Liver (tissue), 3 donors: ENCODE measurements at regions not wholly inside any gene's neighbourhood (a gene's known extent, or its start where the extent isn't known, plus 50 kb on each side); places are given as distances from the start of the nearest gene placed in this dataset.

Experiments
- CTCF ChIP-seq: fragments of 150-350 bp; IDR thresholded peaks from 2 replicates; pipeline ENCODE4 v1.5.1; 2017; ENCODE audit warnings: improper control_type of control experiment, low read depth, low read length; ENCODE audit not compliant: missing input control
- EGR1 ChIP-seq, 2 donors: IDR thresholded peaks; 2 replicates each; pipeline ENCODE4 v1.6.1; 2016 to 2018; ENCODE audit warnings: antibody characterized with exemption in 2 of 2, low read depth in 2 of 2
- FOXA2 ChIP-seq: IDR thresholded peaks from 2 replicates; pipeline ENCODE4 v1.6.1; 2016; ENCODE audit warnings: antibody characterized with exemption
- GABPA ChIP-seq, 2 donors: IDR thresholded peaks in 1 of 2; conservative IDR thresholded peaks in 1 of 2; 2 replicates each; pipeline ENCODE4 v1.6.1; 2016; ENCODE audit warnings: antibody characterized with exemption in 2 of 2, mild to moderate bottlenecking in 1 of 2, moderate library complexity in 1 of 2
- HNF4A ChIP-seq, 2 donors: conservative IDR thresholded peaks; 2 replicates each; pipeline ENCODE4 v1.6.1; 2016; ENCODE audit warnings: antibody characterized with exemption in 2 of 2, mild to moderate bottlenecking in 2 of 2
- JUND ChIP-seq, 2 donors: IDR thresholded peaks; 2 replicates each; pipeline ENCODE4 v1.6.1; 2016; ENCODE audit warnings: antibody characterized with exemption in 2 of 2
- MAX ChIP-seq: IDR thresholded peaks from 2 replicates; pipeline ENCODE4 v1.6.1; 2016; ENCODE audit warnings: antibody characterized with exemption
- RAD21 ChIP-seq, 2 donors: IDR thresholded peaks; 2 replicates each; pipeline ENCODE4 v1.6.1; 2016; ENCODE audit warnings: antibody characterized with exemption in 2 of 2, mild to moderate bottlenecking in 2 of 2
- REST ChIP-seq: IDR thresholded peaks from 2 replicates; pipeline ENCODE4 v1.6.1; 2016; ENCODE audit warnings: antibody characterized with exemption, mild to moderate bottlenecking
- SP1 ChIP-seq: IDR thresholded peaks from 2 replicates; pipeline ENCODE4 v1.6.1; 2018; ENCODE audit warnings: antibody characterized with exemption, mild to moderate bottlenecking
- TAF1 ChIP-seq: conservative IDR thresholded peaks from 2 replicates; pipeline ENCODE4 v1.6.1; 2016; ENCODE audit warnings: antibody characterized with exemption, mild to moderate bottlenecking
- YY1 ChIP-seq: IDR thresholded peaks from 2 replicates; pipeline ENCODE4 v1.6.1; 2016; ENCODE audit warnings: antibody characterized with exemption, mild to moderate bottlenecking
- ZBTB33 ChIP-seq: IDR thresholded peaks from 2 replicates; pipeline ENCODE4 v1.6.1; 2016; ENCODE audit warnings: antibody characterized with exemption
- TF ChIP-seq, protein P1 (sequence below): IDR thresholded peaks from 2 replicates; pipeline ENCODE4 v1.6.1; 2016; ENCODE audit warnings: antibody characterized with exemption
- donor health status: healthy.
- donor health status: healthy.

DNA sequence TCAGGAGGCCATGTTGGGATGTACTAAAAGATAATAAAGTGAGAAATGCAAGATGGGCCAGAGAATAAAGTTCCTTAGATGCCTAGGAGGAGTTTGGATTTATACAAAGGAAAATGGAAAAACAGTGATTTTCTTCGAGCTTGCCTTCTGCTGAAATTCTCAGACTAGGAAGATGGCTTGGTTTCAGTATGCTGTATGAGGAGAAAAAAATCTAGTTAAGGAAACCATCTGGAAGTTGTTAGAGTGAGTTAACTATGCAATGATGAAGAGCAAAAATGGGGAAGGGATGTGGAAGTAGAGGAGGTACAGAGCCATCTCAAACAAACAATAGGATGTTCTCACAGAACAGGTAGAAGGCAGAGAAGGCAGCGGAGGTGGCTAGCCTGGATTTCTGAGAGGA lies 162.9 kb upstream of the FTMT start:
- no peak for TF ChIP-seq CTCF
- TF ChIP-seq MAX = no peak
- no peak for TF ChIP-seq HNF4A (conservative IDR thresholded peaks at IDR 0.05)
- no peak for TF ChIP-seq FOXA2
- TF ChIP-seq TAF1 = no peak
- no peak for TF ChIP-seq SP1
- TF ChIP-seq RAD21 (IDR thresholded peaks at IDR 0.05) = no peak
- TF ChIP-seq GABPA (IDR thresholded peaks at IDR 0.05 in 1 of 2, conservative IDR thresholded peaks at IDR 0.05 in 1 of 2) = no peak
- TF ChIP-seq, protein P1, sequence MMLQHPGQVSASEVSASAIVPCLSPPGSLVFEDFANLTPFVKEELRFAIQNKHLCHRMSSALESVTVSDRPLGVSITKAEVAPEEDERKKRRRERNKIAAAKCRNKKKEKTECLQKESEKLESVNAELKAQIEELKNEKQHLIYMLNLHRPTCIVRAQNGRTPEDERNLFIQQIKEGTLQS = no peak
- no peak for TF ChIP-seq YY1
- TF ChIP-seq EGR1 (IDR thresholded peaks at IDR 0.05; ENCODE audit: low read depth in 2 of 2) = no peak
- TF ChIP-seq REST = no peak
- no peak for TF ChIP-seq ZBTB33
- TF ChIP-seq JUND (IDR thresholded peaks at IDR 0.05) = no peak
